Fibroblast of gingiva (primary cell): ENCODE measurements at regions not wholly inside any gene's neighbourhood (a gene's known extent, or its start where the extent isn't known, plus 50 kb on each side); places are given as distances from the start of the nearest gene placed in this dataset.
A peak's percentile ranks its signal among the peaks of the same experiment; 100 is the strongest.
"Not testable (repeated sequence)": the region's sequence is repeated elsewhere in the genome, so short reads cannot be mapped to it uniquely, and the experiment has no call there.

Experiments
- DNase-seq: peaks from one replicate; pipeline ENCODE4 v3.0.0-alpha.2; 2011; ENCODE audit warnings: low read depth

DNA sequence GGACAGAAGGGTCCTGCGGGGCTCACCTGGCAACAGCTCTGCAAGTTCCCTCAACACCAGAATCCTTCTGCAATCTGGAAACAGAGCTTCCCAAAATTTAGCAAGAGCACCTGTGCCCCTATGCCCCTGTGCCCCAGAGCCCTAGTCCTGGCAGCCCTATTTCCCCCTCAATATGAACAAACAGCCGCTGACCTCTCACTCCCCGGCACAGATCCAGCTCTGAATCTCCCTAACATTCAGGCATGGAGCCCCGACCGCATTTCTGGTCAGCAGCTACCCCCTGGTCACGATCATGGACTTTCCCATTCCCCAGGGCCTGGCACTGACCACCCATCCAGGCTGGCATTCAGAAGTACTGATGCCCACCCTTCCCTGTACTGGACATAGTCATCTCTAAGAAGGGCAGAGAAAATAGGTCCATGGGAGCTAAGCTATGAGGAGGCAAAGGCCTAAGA is 110.8 kb upstream of the SMURF2 start:
- no peak for DNase-seq

DNA sequence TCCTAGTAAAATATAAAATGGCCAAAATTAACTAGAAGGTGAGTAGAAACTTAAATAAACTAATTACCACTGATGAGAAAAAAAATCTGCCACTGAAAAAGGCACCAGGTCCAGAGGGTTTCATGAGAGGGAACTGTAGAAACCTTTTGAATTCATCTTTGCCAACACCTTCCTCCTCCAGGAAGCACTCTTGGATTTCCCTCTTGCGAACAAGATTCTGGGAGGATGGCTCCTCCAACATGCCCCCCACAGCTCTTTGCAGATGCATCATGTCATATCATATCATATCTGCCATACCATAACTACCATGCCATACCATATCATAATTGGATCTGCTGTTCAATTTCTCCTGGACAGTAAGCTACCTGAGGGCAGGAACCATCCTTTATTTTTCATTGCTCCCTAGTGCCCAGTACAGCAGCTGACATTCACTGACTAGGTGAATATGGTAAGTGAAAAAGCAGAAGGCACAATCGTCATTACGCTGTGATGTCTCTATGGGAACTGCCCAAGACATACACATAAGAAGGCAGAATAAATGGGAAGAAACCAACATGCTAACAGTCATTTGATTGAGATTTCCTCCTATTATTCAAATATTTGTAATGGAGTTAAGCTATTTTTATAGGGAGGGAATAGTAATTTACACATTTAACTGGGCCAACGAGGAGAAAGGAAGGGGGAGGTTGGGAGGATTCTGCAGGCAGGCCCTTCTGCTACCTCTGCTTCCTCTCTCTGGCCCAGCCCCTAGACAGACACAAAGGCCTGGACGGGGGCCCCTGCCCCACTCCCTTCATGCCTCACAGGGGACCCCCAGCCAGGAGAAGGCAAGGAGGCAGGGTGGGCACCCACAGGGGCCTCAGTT is 110.1 kb upstream of the SMURF2 start:
- no peak for DNase-seq

DNA sequence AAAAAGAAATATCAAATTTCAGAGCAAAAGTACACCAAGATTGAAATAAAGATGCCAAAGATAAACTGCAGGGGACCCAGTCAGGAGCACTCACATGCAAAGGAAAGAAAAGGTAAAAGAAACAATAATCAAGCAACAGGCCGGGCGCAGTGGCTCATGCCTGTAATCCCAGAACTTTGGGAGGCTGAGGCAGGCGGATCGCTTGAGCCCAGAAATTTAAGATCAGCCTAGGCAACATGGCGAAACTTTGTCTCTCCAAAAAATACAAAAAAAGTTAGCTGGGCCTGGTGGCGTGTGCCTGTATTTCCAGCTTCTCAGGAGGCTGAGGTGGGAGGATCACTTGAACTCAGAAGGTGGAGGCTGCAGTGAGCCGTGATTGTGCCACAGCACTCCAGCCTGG is 107.6 kb upstream of the SMURF2 start:
- DNase-seq: no peak

GRCh38 chr17:64767269-64767997 is 105.3 kb upstream of the SMURF2 start:
- DNase-seq: no peak

GRCh38 chr17:64765191-64765889 is 103.2 kb upstream of the SMURF2 start:
- DNase-seq: no peak

DNA sequence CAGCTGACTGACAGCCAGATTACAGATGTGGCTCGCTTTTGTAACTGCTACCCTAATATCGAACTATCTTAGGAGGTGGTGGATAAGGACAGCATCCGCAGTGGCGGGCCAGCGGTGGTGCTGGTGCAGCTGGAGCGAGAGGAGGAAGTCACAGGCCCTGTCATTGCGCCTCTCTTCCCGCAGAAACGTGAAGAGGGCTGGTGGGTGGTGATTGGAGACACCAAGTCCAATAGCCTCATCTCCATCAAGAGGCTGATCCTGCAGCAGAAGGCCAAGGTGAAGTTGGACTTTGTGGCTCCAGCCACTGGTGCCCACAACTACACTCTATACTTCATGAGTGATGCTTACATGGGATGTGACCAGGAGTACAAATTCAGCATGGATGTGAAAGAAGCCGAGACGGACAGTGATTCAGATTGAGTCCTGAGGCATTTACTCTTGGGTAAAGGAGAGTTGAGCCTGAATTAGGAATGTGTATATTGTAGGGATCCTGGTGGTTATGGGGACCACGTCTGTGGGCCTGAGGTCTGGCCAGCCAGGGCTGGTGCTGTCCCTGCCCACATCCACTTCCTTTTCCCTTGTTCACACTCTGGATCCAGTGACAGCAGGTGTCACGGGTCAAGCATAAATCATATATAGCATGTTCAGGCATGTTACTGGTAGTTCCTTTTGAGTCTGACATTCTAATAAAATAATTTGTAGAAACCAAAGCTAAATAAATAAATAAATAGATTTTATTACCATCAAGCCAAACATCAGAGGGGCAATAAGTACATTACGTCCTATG is 89.0 kb upstream of the SMURF2 start:
- DNase-seq: no peak

GRCh38 chr17:64750478-64750877 is 88.4 kb upstream of the SMURF2 start:
- DNase-seq: no peak

DNA sequence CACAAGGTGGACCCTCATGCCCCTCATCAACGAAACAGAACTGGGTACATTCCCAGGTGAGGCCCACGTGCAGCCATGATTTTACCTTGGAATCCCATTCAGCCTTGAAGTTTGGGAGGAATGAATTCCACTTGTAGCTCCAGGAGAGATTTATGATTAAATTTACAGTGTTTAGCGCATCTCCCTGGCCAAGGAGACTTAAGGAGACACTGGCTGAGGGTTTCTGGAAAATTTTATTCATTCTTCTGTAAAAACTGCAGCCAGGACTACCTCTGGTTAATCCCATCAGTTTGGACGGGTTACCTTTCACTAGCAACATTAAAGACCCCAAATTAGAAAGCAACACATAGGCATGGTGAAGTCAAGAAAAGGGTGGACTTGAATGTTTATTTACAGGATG is 87.2 kb upstream of the SMURF2 start:
- DNase-seq: no peak

DNA sequence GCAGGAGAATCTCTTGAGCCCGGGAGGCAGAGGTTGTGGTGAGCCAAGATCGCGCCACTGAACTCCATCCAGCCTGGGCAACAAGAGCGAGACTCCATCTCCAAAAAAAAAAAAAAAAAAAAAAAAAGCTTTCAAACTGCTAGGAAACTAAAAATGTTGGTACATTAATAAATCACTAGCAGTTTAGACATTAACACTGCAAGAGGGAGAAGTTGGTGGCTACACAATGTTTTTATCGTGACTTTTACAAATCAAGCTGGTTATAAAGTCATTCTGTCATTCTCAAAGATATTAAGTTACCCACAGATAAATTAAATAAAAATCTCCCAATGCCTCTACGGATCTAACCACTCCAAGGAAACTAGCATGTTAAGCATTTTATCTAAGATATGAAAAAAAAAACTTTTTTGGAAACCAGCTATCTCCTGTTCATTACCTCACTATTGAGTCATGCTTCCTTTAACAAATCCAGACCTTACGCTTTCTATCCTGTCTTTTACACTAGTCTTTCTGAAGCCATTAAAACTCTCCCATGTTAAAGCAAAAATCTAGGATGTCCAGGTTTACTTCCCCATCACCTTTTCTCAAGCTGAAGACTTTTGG is 85.9 kb upstream of the SMURF2 start:
- DNase-seq: no peak

DNA sequence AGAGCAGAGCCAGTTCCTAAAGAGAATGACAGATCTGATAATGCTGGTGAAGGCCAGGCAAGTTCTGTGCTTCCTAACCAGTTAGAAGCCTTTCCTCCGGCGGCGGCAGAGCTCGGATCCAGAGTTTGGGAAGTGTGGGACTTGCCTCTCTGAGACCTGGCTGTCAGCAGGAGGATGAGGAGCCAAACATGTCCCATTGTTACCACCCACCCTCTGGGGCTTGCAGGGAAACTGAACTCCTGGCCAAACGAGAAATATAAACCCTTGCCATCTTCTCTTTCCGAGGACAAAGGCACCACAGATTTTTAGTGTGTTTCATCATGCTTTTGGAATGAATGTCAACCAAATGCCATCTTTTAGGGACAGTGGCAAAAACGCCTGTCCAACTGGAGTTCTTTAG is 80.2 kb upstream of the SMURF2 start:
- DNase-seq: peak; percentile 42

DNA sequence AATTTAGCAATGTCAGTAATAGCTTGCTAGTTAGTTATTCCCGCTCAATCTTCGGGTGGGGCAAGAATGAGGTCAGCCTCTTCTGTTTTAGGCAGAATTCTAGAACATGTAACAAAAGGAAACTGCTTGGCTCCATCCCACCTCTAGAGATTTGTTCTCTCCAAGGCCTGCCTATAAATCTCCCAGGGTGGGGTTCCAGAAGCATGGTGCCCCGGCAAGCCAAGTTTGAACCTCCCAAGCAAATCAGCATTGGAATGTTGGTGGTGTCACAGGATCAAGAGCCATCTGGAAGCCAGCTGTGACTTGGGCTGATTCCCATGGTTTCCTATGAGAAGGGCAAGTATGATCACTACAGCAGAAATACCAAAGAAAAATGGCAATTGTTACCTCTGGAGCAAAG is 79.8 kb upstream of the SMURF2 start:
- peak; percentile 97 for DNase-seq

GRCh38 chr17:64741038-64741641 is 79.0 kb upstream of the SMURF2 start:
- DNase-seq: peak; percentile 62

DNA sequence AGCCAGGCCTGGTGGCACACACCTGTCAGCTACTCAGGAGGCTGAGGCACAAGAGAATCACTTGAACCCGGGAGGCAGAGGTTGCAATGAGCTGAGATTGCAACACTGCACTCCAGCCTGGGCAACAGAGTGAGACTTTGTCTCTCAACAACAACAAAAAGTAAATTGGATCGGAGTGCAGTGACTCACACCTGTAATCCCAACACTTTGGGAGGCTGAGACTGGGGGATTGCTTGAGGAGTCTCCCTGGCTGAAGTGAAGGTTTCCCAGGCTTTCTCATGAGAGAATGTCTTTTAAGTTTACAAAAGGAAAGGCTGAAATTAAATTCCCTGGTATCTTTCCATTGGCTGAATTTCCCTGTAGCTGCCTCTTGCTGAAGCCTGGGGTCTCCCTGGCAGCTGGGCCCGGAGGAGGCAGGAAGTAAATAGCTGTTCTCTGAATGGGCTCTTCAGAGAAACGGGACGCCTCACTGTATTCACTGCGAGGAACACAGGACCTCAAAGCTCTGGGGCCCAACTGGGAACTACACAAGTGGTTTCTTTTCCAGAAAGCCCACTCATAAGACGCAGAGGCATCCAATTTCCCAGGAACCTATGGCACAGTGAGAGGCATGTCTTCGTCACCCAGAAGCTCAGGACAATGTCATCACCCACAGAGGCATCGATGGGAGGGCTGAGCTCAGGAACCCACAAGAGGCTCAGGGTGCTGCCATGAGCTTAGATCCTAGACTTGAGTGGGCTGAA is 77.4 kb upstream of the SMURF2 start:
- DNase-seq: peak; percentile 42

GRCh38 chr17:64736804-64737492 is 74.8 kb upstream of the SMURF2 start:
- DNase-seq: peak; percentile 64

GRCh38 chr17:64732336-64733006 is 70.4 kb upstream of the SMURF2 start:
- peak; percentile 99 for DNase-seq

DNA sequence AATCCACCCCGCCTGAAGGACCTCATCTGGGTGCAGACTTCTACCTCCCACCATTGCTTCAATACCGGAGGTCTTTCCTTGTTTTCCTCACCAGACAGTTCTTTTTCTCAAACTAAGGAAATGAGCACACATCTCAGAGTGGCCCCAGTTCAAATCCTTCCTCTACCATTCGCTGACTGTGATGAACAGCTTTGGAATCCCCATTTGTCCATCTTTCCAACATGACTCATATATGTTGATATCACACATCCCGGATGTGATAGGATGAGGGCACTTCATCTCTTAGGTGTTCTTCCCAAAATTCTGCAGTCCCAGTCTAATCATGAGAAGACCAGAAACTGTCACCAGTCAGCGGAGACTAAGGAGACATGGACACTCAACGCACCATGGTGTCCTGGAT is 67.9 kb upstream of the SMURF2 start:
- DNase-seq: not testable (repeated sequence)

DNA sequence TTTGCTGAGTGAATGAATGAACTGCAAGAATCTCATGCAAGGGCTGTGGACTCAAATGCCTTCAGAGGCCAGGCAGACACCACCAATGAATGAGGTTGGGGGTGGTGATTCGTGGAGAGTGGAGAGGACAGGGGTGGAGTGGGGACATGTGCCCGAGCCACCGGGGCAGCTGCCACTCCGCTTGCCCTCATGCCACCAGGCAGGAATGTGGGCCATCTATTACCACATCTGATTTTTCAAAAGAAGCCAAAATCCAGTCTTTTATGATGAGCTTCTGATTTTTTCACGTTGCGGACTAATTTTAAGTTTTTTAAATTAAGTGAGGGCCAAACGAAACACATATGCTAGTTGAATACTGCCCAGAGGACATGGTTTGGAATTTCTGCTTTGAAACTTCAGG is 67.1 kb upstream of the SMURF2 start:
- no peak for DNase-seq

GRCh38 chr17:64728041-64728695 is 66.1 kb upstream of the SMURF2 start:
- no peak for DNase-seq

GRCh38 chr17:64726025-64726424 is 63.9 kb upstream of the SMURF2 start:
- not testable (repeated sequence) for DNase-seq
